Endothelial cell of umbilical vein (primary cell): ENCODE measurements at regions not wholly inside any gene's neighbourhood (a gene's known extent, or its start where the extent isn't known, plus 50 kb on each side); places are given as distances from the start of the nearest gene placed in this dataset.

Experiments
- BruUV-seq: library from RNA; stranded (reverse); fragments of 400-500 nt; replicated peaks from 2 replicates; lab custom pipeline; 2021; lab: Mats Ljungman, UMichigan
- CTCF ChIA-PET: fragments of 300-600, 350-600 bp; sonication (Branson Sonifier 250); formaldehyde crosslinking; loops from one replicate; lab custom pipeline; 2021; ENCODE audit warnings: antibody characterized with exemption, inconsistent platforms; lab: Charles Lee
- POLR2A ChIA-PET: fragments of 300-600, 350-600 bp; sonication (Branson Sonifier 250); formaldehyde crosslinking; loops from one replicate; lab custom pipeline; 2021; ENCODE audit warnings: antibody characterized with exemption, inconsistent platforms; lab: Charles Lee
- DNase-seq: peaks from one replicate; pipeline ENCODE4 v3.0.0-alpha.2; 2011; ENCODE audit warnings: low read depth, low spot score
- FAIRE-seq: peaks from 2 replicates; lab custom pipeline; 2011; peaks lifted over from hg19 to GRCh38; lab: Jason Lieb, UNC
- H2AFZ ChIP-seq: 2 replicates; pipeline ENCODE4 v1.6.0; 2012; ENCODE audit warnings: low read depth, low read length, control low read depth, inconsistent platforms
- H3K27ac ChIP-seq: 2 replicates; pipeline ENCODE4 v1.5.1; 2011; ENCODE audit warnings: low read depth, mild to moderate bottlenecking, control low read depth, low read length, moderate library complexity; ENCODE audit not compliant: insufficient read depth
- H3K27me3 ChIP-seq, 2 experiments: 2 replicates each; pipeline versions ENCODE4 v1.6.0 to v1.6.1; 2011; ENCODE audit warnings: low read length in 2 of 2, mixed read lengths in 1 of 2; ENCODE audit not compliant: control insufficient read depth in 2 of 2, insufficient read depth in 2 of 2
- H3K36me3 ChIP-seq, 2 experiments: 2 replicates in 1 of 2; 3 replicates in 1 of 2; pipeline ENCODE4 v1.5.1; 2011; ENCODE audit warnings: low read length in 2 of 2, mild to moderate bottlenecking in 1 of 2, moderate library complexity in 1 of 2; ENCODE audit not compliant: control insufficient read depth in 2 of 2, insufficient read depth in 2 of 2; ENCODE audit errors: extremely low read depth in 1 of 2
- H3K4me1 ChIP-seq: 3 replicates; pipeline ENCODE4 v1.5.1; 2011; ENCODE audit warnings: mild to moderate bottlenecking, low read length; ENCODE audit not compliant: control insufficient read depth, insufficient read depth; ENCODE audit errors: extremely low read depth
- H3K4me2 ChIP-seq: 2 replicates; pipeline ENCODE4 v1.6.1; 2011; ENCODE audit warnings: low read length, control low read depth, mixed read lengths; ENCODE audit not compliant: insufficient read depth
- H3K4me3 ChIP-seq, 3 experiments: fragments of 200-600 bp in 1 of 3; sonication (generic), shearing (Covaris generic) in 1 of 3; replicated peaks in 1 of 3; 2 replicates each; pipeline ENCODE4 v1.5.1; 2011 to 2016; ENCODE audit warnings: control low read depth in 3 of 3, low read length in 3 of 3, mild to moderate bottlenecking in 2 of 3, inconsistent platforms in 1 of 3, low read depth in 1 of 3, moderate library complexity in 1 of 3; ENCODE audit not compliant: insufficient read depth in 1 of 3
- H3K79me2 ChIP-seq: 2 replicates; pipeline ENCODE4 v1.6.0; 2012; ENCODE audit warnings: low read length, inconsistent platforms; ENCODE audit not compliant: control insufficient read depth, insufficient read depth
- H3K9ac ChIP-seq: replicated peaks from 2 replicates; pipeline ENCODE3; 2011; ENCODE audit warnings: low read length, control low read depth; ENCODE audit not compliant: insufficient read depth; ENCODE audit errors: extremely low read depth
- H3K9me1 ChIP-seq: replicated peaks from 3 replicates; pipeline ENCODE4 v1.6.0; 2011; ENCODE audit warnings: mild to moderate bottlenecking, low read length; ENCODE audit not compliant: control insufficient read depth, insufficient read depth; ENCODE audit errors: extremely low read depth
- H3K9me3 ChIP-seq: replicated peaks from 2 replicates; pipeline ENCODE4 v1.5.1; 2012; ENCODE audit warnings: low read length, inconsistent platforms; ENCODE audit not compliant: control insufficient read depth, insufficient read depth
- H4K20me1 ChIP-seq: replicated peaks from 2 replicates; pipeline ENCODE3; 2011; ENCODE audit warnings: mild to moderate bottlenecking, low read length; ENCODE audit not compliant: control insufficient read depth, insufficient read depth; ENCODE audit errors: extremely low read depth
- JUN ChIP-seq: IDR thresholded peaks from 2 replicates; pipeline ENCODE4 v1.6.1; 2011; ENCODE audit warnings: borderline replicate concordance, low read depth; ENCODE audit not compliant: insufficient read length, insufficient read depth
- POLR2A ChIP-seq: IDR thresholded peaks from 2 replicates; pipeline ENCODE4 v1.6.1; 2012; ENCODE audit warnings: low read depth, mild to moderate bottlenecking, control low read depth, low read length
- POLR2AphosphoS5 ChIP-seq: IDR thresholded peaks from 2 replicates; pipeline ENCODE4 v1.6.1; 2012; ENCODE audit warnings: low read depth, mild to moderate bottlenecking, control low read depth, low read length, moderate library complexity; ENCODE audit not compliant: insufficient read depth
- dilution Hi-C: fragments of 300-500 bp; cut with MboI; formaldehyde crosslinking; loops from one replicate; pipeline ENCODE4 v1.15.0; 2019; ENCODE audit warnings: low sequenced_read_pairs; ENCODE audit not compliant: extremely low pct_ligation_motif_present
- intact Hi-C: fragments of 100-400 bp; cut with micrococcal nuclease; formaldehyde crosslinking; loops from one replicate; pipeline ENCODE4 v1.10.0; 2022

GRCh38 chr20:22400440-22400839 is 183.9 kb downstream of the FOXA2 start:
- intact Hi-C loops = no loop called here
- Histone ChIP-seq H3K36me3 (no peaks in the 10 kb centered on the region), H3K9me1 (peaks cover 2% of the 10 kb centered on the region), H4K20me1 (no peaks in the 10 kb centered on the region), H3K27ac (no peak overlapping the region), H3K9me3 (no peaks in the 10 kb centered on the region), H3K4me3 (no peak overlapping the region), H3K4me2 (no peak overlapping the region), H3K79me2 (no peaks in the 10 kb centered on the region), H2AFZ (no peak overlapping the region), H3K9ac (no peak overlapping the region), H3K27me3 (peaks cover 8 to 17% of the 10 kb centered on the region in 2 experiments), H3K4me1 (no peaks in the 10 kb centered on the region)
- TF ChIP-seq POLR2AphosphoS5 (no peak), JUN (no peak)
- ChIA-PET POLR2A (no interaction called here), CTCF (no interaction called here)
- FAIRE-seq = no peak
- no TSS peak for BruUV-seq
- dilution Hi-C loops = no loop called here
- no peak for DNase-seq

GRCh38 chr20:22394583-22394982 is 189.8 kb downstream of the FOXA2 start:
- TF ChIP-seq POLR2A = no peak
- no peaks in the 10 kb centered on the region for H3K9me1 ChIP-seq
- H3K27me3 ChIP-seq = no peaks in the 10 kb centered on the region
- no peak overlapping the region for H3K27ac ChIP-seq
- H3K79me2 ChIP-seq = no peaks in the 10 kb centered on the region
- DNase-seq (no peak), FAIRE-seq (no peak)
- no peak overlapping the region for H3K4me2 ChIP-seq
- no peak overlapping the region for H2AFZ ChIP-seq
- no peaks in the 10 kb centered on the region for H3K4me1 ChIP-seq
- no peak overlapping the region for H3K4me3 ChIP-seq
- dilution Hi-C loops (no loop called here), intact Hi-C loops (no loop called here)
- no TSS peak for BruUV-seq
- CTCF ChIA-PET = no interaction called here
- POLR2A ChIA-PET = no interaction called here
- no peak overlapping the region for H3K9ac ChIP-seq
- H3K9me3 ChIP-seq = no peaks in the 10 kb centered on the region
- H4K20me1 ChIP-seq = no peaks in the 10 kb centered on the region
- no peaks in the 10 kb centered on the region for H3K36me3 ChIP-seq
